WTC11 (cell line): ENCODE measurements at regions not wholly inside any gene's neighbourhood (a gene's known extent, or its start where the extent isn't known, plus 50 kb on each side); places are given as distances from the start of the nearest gene placed in this dataset.

Experiments used
- ATAC-seq: fragments of 200-7000 bp; cut with Tn5 transposase; 2 replicates; pipeline ENCODE4 v1.10.0; 2021; ENCODE audit warnings: mild to moderate bottlenecking, moderate library complexity
- CTCF ChIA-PET: fragments of 300-600 bp; sonication (Branson Sonifier 250); formaldehyde crosslinking; loops from one replicate; lab custom pipeline; 2021; ENCODE audit warnings: antibody characterized with exemption; lab: Charles Lee
- POLR2A ChIA-PET: fragments of 350-600 bp; sonication (Branson Sonifier 250); formaldehyde crosslinking; loops from one replicate; lab custom pipeline; 2021; ENCODE audit warnings: antibody characterized with exemption; lab: Charles Lee
- DNase-seq: peaks from one replicate; pipeline ENCODE4 v3.0.0; 2021; ENCODE audit warnings: low spot score
- H3K27ac Mint-ChIP-seq: 2 replicates; pipeline ENCODE4 v1.8.0; 2021; ENCODE audit warnings: mixed read lengths
- H3K27me3 Mint-ChIP-seq: 2 replicates; pipeline ENCODE4 v1.8.0; 2021; ENCODE audit warnings: low read depth, mild to moderate bottlenecking, moderate library complexity, mixed read lengths
- H3K36me3 Mint-ChIP-seq: 2 replicates; pipeline ENCODE4 v1.8.0; 2021; ENCODE audit warnings: mixed read lengths
- H3K4me1 Mint-ChIP-seq: 2 replicates; pipeline ENCODE4 v1.8.0; 2022; ENCODE audit warnings: mixed read lengths
- H3K4me3 Mint-ChIP-seq: 2 replicates; pipeline ENCODE4 v1.8.0; 2021; ENCODE audit warnings: mild to moderate bottlenecking, moderate library complexity, mixed read lengths
- H3K9me3 Mint-ChIP-seq: 2 replicates; pipeline ENCODE4 v1.8.0; 2021; ENCODE audit warnings: mixed read lengths
- ATF2 ChIP-seq: sonication (generic); formaldehyde crosslinking; IDR thresholded peaks from 2 replicates; pipeline ENCODE4 v1.8.1; 2022; ENCODE audit warnings: low read depth, missing genetic modification reagents, borderline replicate concordance
- ATF6 ChIP-seq: sonication (generic); formaldehyde crosslinking; IDR thresholded peaks from 2 replicates; pipeline ENCODE4 v1.8.1; 2023; ENCODE audit warnings: mild to moderate bottlenecking, missing genetic modification reagents
- CBFB ChIP-seq: sonication (generic); formaldehyde crosslinking; IDR thresholded peaks from 2 replicates; pipeline ENCODE4 v1.8.1; 2022; ENCODE audit warnings: mild to moderate bottlenecking, low read depth, missing genetic modification reagents
- EMX1 ChIP-seq: fragments of 250-450 bp; sonication (Bioruptor Pico); IDR thresholded peaks from 2 replicates; pipeline ENCODE4 v1.8.0; 2021; ENCODE audit warnings: mild to moderate bottlenecking
- GRHL2 ChIP-seq: fragments of 250-450 bp; sonication (Bioruptor Pico); IDR thresholded peaks from 2 replicates; pipeline ENCODE4 v1.8.0; 2022; ENCODE audit warnings: mild to moderate bottlenecking, moderate library complexity; ENCODE audit not compliant: insufficient replicate concordance, severe bottlenecking
- GTF2I ChIP-seq: fragments of 250-450 bp; sonication (Bioruptor Pico); conservative IDR thresholded peaks from 2 replicates; pipeline ENCODE4 v1.4.0; 2021; ENCODE audit warnings: mild to moderate bottlenecking
- HMGA2 ChIP-seq: fragments of 250-450 bp; sonication (Bioruptor Pico); IDR thresholded peaks from 2 replicates; pipeline ENCODE4 v1.4.0; 2021; ENCODE audit warnings: mild to moderate bottlenecking, moderate library complexity
- IRF2 ChIP-seq: sonication (generic); formaldehyde crosslinking; IDR thresholded peaks from 2 replicates; pipeline ENCODE4 v1.8.0; 2022; ENCODE audit warnings: low read depth, missing genetic modification reagents, borderline replicate concordance
- JAZF1 ChIP-seq: fragments of 250-450 bp; sonication (Bioruptor Pico); IDR thresholded peaks from 2 replicates; pipeline ENCODE4 v1.9.0; 2021; ENCODE audit warnings: moderate library complexity, mild to moderate bottlenecking, inconsistent platforms
- NFATC4 ChIP-seq: fragments of 250-450 bp; sonication (Bioruptor Pico); IDR thresholded peaks from 2 replicates; pipeline ENCODE4 v1.9.0; 2021; ENCODE audit warnings: mild to moderate bottlenecking
- NR3C1 ChIP-seq: sonication (generic); formaldehyde crosslinking; conservative IDR thresholded peaks from 2 replicates; pipeline ENCODE4 v1.8.1; 2023; ENCODE audit warnings: low read depth, mild to moderate bottlenecking, missing genetic modification reagents
- OVOL2 ChIP-seq: fragments of 250-450 bp; sonication (Bioruptor Pico); IDR thresholded peaks from 2 replicates; pipeline ENCODE4 v1.9.0; 2021; ENCODE audit warnings: mild to moderate bottlenecking, borderline replicate concordance
- RELA ChIP-seq: sonication (generic); formaldehyde crosslinking; IDR thresholded peaks from 2 replicates; pipeline ENCODE4 v1.8.1; 2022; ENCODE audit warnings: missing genetic modification reagents, mild to moderate bottlenecking, borderline replicate concordance
- SMAD3 ChIP-seq: sonication (generic); formaldehyde crosslinking; IDR thresholded peaks from 2 replicates; pipeline ENCODE4 v1.8.0; 2022; ENCODE audit warnings: missing genetic modification reagents, mild to moderate bottlenecking, borderline replicate concordance
- SMAD4 ChIP-seq: sonication (generic); formaldehyde crosslinking; IDR thresholded peaks from 2 replicates; pipeline ENCODE4 v1.8.0; 2022; ENCODE audit warnings: mild to moderate bottlenecking, missing genetic modification reagents
- SOX15 ChIP-seq: fragments of 250-450 bp; sonication (Bioruptor Pico); IDR thresholded peaks from 2 replicates; pipeline ENCODE4 v1.9.0; 2021; ENCODE audit warnings: mild to moderate bottlenecking
- TCF7 ChIP-seq: sonication (generic); formaldehyde crosslinking; IDR thresholded peaks from 2 replicates; pipeline ENCODE4 v1.8.0; 2022; ENCODE audit warnings: mild to moderate bottlenecking, low read depth, missing genetic modification reagents, moderate library complexity
- TEAD4 ChIP-seq: sonication (generic); formaldehyde crosslinking; IDR thresholded peaks from 2 replicates; pipeline ENCODE4 v1.8.0; 2022; ENCODE audit warnings: mild to moderate bottlenecking, missing genetic modification reagents
- USF1 ChIP-seq: sonication (generic); formaldehyde crosslinking; IDR thresholded peaks from 2 replicates; pipeline ENCODE4 v1.8.0; 2022; ENCODE audit warnings: mild to moderate bottlenecking, missing genetic modification reagents
- ZBTB43 ChIP-seq: sonication (generic); formaldehyde crosslinking; IDR thresholded peaks from 2 replicates; pipeline ENCODE4 v1.8.1; 2023; ENCODE audit warnings: mild to moderate bottlenecking, missing genetic modification reagents
- ZMAT4 ChIP-seq: fragments of 250-450 bp; sonication (Bioruptor Pico); IDR thresholded peaks from 2 replicates; pipeline ENCODE4 v1.9.0; 2021; ENCODE audit warnings: mild to moderate bottlenecking
- ZNF317 ChIP-seq: sonication (generic); formaldehyde crosslinking; IDR thresholded peaks from 2 replicates; pipeline ENCODE4 v1.8.1; 2023; ENCODE audit warnings: low read depth, mild to moderate bottlenecking, moderate library complexity, missing genetic modification reagents, borderline replicate concordance
- ZNF416 ChIP-seq: fragments of 250-450 bp; sonication (Bioruptor Pico); IDR thresholded peaks from 2 replicates; pipeline ENCODE4 v1.9.0; 2021; ENCODE audit warnings: mild to moderate bottlenecking, inconsistent platforms
- ZSCAN18 ChIP-seq: fragments of 250-450 bp; sonication (Bioruptor Pico); IDR thresholded peaks from 2 replicates; pipeline ENCODE4 v2.1.2; 2022; ENCODE audit warnings: mild to moderate bottlenecking, moderate library complexity

DNA sequence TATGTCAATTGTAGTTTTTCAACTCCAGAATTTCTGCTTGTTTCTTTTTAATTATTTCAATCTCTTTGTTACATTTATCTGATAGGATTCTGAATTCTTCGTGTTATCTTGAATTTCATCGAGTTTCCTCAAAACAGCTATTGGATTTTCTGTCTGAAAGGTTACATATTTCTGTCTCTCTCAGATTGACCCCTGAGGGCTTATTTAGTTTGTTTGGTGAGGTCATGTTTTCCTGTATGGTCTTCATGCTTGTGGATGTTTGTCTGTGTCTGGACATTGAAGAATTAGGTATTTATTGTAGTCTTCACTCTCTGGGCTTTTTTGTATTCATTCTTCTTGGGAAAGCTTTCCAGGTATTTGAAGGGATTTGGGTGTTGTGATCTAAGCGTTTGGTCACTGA lies 85.6 kb downstream of the SNAPC1 start:
- Mint-ChIP-seq H3K27me3 (no peaks in the 10 kb centered on the region), H3K36me3 (peaks cover 2% of the 10 kb centered on the region; the same call in 1 of the 2 replicates), H3K9me3 (peaks cover 8% of the 10 kb centered on the region), H3K27ac (no peak overlapping the region), H3K4me3 (no peak overlapping the region), H3K4me1 (no peaks in the 10 kb centered on the region)
- CTCF ChIA-PET, result interaction anchor here (1.5 kb wide), 1 partner anchor 10 kb away, joined by 6 read pairs; no protein-coding TSS in a partner anchor
- DNase-seq, result no peak
- TF ChIP-seq USF1 (CRISPR knock-in tag), result no peak
- no peak for TF ChIP-seq ZNF317
- TF ChIP-seq ATF2 (CRISPR knock-in tag), result no peak
- no peak for TF ChIP-seq ATF6 (CRISPR knock-in tag)
- no peak for TF ChIP-seq TEAD4 (CRISPR knock-in tag)
- TF ChIP-seq ZMAT4, result no peak
- no peak for TF ChIP-seq GRHL2 (CRISPR knock-in tag)
- TF ChIP-seq JAZF1 (CRISPR knock-in tag), result no peak
- no peak for TF ChIP-seq TCF7 (CRISPR knock-in tag)
- no peak for TF ChIP-seq CBFB (CRISPR knock-in tag)
- TF ChIP-seq SMAD3 (CRISPR knock-in tag), result no peak
- TF ChIP-seq IRF2 (CRISPR knock-in tag), result no peak
- TF ChIP-seq ZBTB43 (CRISPR knock-in tag), result no peak
- TF ChIP-seq NFATC4 (CRISPR knock-in tag), result no peak
- TF ChIP-seq HMGA2, result no peak
- POLR2A ChIA-PET, result no interaction called here
- ATAC-seq, result no peak

DNA sequence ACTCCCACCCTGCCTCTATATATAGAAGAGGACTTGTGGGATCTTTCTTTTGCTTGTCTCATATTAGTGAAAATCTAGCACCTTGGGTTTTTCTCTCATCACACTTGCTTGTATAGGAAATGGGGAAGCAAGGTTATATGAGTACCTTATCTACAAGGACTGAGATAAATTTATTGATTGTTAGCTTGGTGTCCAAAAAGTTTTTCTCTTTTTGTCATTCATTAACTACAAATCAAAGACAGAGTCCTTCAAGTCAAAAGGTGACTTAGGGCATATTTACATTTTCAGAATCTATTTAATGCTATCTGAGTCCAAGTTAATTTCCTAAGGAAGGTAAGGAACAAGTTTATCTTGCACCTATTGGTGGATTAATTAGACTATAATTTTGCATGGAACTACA lies 92.7 kb downstream of the SNAPC1 start:
- TF ChIP-seq ZNF416 (CRISPR knock-in tag), result no peak
- no peak for TF ChIP-seq OVOL2 (CRISPR knock-in tag)
- no peak for TF ChIP-seq ZMAT4
- TF ChIP-seq SOX15 (CRISPR knock-in tag), result no peak
- TF ChIP-seq SMAD4 (CRISPR knock-in tag), result no peak
- TF ChIP-seq EMX1 (CRISPR knock-in tag), result no peak
- no peak for TF ChIP-seq RELA (CRISPR knock-in tag)
- TF ChIP-seq TEAD4 (CRISPR knock-in tag), result no peak
- no peak for TF ChIP-seq ZNF317
- no peak for TF ChIP-seq GTF2I (CRISPR knock-in tag)
- no peak for TF ChIP-seq NR3C1 (CRISPR knock-in tag)
- no peak for TF ChIP-seq ZSCAN18 (CRISPR knock-in tag)
- CTCF ChIA-PET, result no interaction called here
- Mint-ChIP-seq H3K27me3 (no peaks in the 10 kb centered on the region), H3K9me3 (peaks cover 3% of the 10 kb centered on the region; the same call in 1 of the 2 replicates), H3K36me3 (no peaks in the 10 kb centered on the region), H3K4me3 (no peak overlapping the region), H3K27ac (no peak overlapping the region), H3K4me1 (peaks cover under 1% of the 10 kb centered on the region)
- DNase-seq (no peak), ATAC-seq (no peak)
- POLR2A ChIA-PET, result no interaction called here
